GM23338 (cell line): ENCODE measurements at regions not wholly inside any gene's neighbourhood (a gene's known extent, or its start where the extent isn't known, plus 50 kb on each side); places are given as distances from the start of the nearest gene placed in this dataset.

Source experiments
- ATAC-seq: fragments of 200-7000 bp; cut with Tn5 transposase; 3 replicates; pipeline ENCODE4 v1.9.1; 2020
- DNase-seq: peaks from one replicate; pipeline ENCODE4 v3.0.0-alpha.2; 2015; ENCODE audit warnings: low spot score
- H2AFZ ChIP-seq: fragments of 200-600 bp; sonication (generic); 2 replicates; pipeline ENCODE4 v1.8.0; 2016; ENCODE audit warnings: antibody characterized with exemption, mild to moderate bottlenecking, moderate library complexity
- H3F3A ChIP-seq: fragments of 200-600 bp; sonication (generic); replicated peaks from 2 replicates; pipeline ENCODE4 v1.8.0; 2017; ENCODE audit warnings: antibody characterized with exemption, mixed run types, low read depth
- H3K27ac ChIP-seq: fragments of 200-600 bp; sonication (generic); 2 replicates; pipeline ENCODE4 v1.6.1; 2016; ENCODE audit warnings: low read depth
- H3K27me3 ChIP-seq: fragments of 200-600 bp; sonication (generic); 2 replicates; pipeline ENCODE4 v1.8.0; 2016; ENCODE audit warnings: mild to moderate bottlenecking, mixed run types, moderate library complexity; ENCODE audit not compliant: insufficient read depth
- H3K36me3 ChIP-seq: fragments of 200-600 bp; sonication (generic); 2 replicates; pipeline ENCODE4 v1.8.0; 2016; ENCODE audit warnings: mild to moderate bottlenecking; ENCODE audit not compliant: insufficient read depth
- H3K4me1 ChIP-seq: fragments of 200-600 bp; sonication (generic); 2 replicates; pipeline ENCODE4 v1.8.0; 2016; ENCODE audit warnings: mild to moderate bottlenecking, moderate library complexity; ENCODE audit not compliant: insufficient read depth
- H3K4me2 ChIP-seq: fragments of 200-600 bp; sonication (generic); 2 replicates; pipeline ENCODE4 v1.7.1; 2017; ENCODE audit warnings: mixed run types
- H3K4me3 ChIP-seq: fragments of 200-600 bp; sonication (generic); 2 replicates; pipeline ENCODE4 v1.6.1; 2016; ENCODE audit warnings: mixed run types
- H3K79me2 ChIP-seq: fragments of 200-600 bp; sonication (generic); replicated peaks from 2 replicates; pipeline ENCODE4 v1.8.0; 2017; ENCODE audit warnings: mild to moderate bottlenecking; ENCODE audit not compliant: insufficient read depth
- H3K9me2 ChIP-seq: fragments of 200-600 bp; sonication (generic); 2 replicates; pipeline ENCODE4 v1.8.0; 2017; ENCODE audit not compliant: insufficient read depth
- H4K20me1 ChIP-seq: fragments of 200-600 bp; sonication (generic); replicated peaks from 2 replicates; pipeline ENCODE4 v1.8.0; 2017; ENCODE audit warnings: mild to moderate bottlenecking; ENCODE audit not compliant: insufficient read depth
- H3K27ac Mint-ChIP-seq: 2 replicates; pipeline ENCODE4 v1.8.0; 2020; ENCODE audit warnings: inconsistent platforms, mild to moderate bottlenecking, moderate library complexity, mixed read lengths
- H3K27me3 Mint-ChIP-seq: 3 replicates; pipeline ENCODE4 v1.8.0; 2022; ENCODE audit warnings: low read depth, mild to moderate bottlenecking, moderate library complexity, mixed read lengths, inconsistent platforms; ENCODE audit not compliant: insufficient read depth, poor library complexity
- H3K36me3 Mint-ChIP-seq: 3 replicates; pipeline ENCODE4 v1.8.0; 2021; ENCODE audit warnings: low read depth, mild to moderate bottlenecking, inconsistent platforms, moderate library complexity, mixed read lengths
- H3K4me1 Mint-ChIP-seq: 3 replicates; pipeline ENCODE4 v1.8.0; 2020; ENCODE audit warnings: mild to moderate bottlenecking, inconsistent platforms, mixed read lengths
- H3K4me3 Mint-ChIP-seq: 3 replicates; pipeline ENCODE4 v1.8.0; 2021; ENCODE audit warnings: moderate library complexity, mild to moderate bottlenecking, inconsistent platforms, mixed read lengths
- H3K9me3 Mint-ChIP-seq: 3 replicates; pipeline ENCODE4 v1.8.0; 2020; ENCODE audit warnings: moderate library complexity, mild to moderate bottlenecking, inconsistent platforms, mixed read lengths
- CREB1 ChIP-seq: fragments of 250-450 bp; sonication (Bioruptor Pico); IDR thresholded peaks from 2 replicates; pipeline ENCODE4 v1.5.0; 2020; ENCODE audit warnings: low read depth, mild to moderate bottlenecking, moderate library complexity
- EZH2 ChIP-seq: fragments of 200-600 bp; sonication (generic); IDR thresholded peaks from one replicate; pipeline ENCODE4 v1.8.0; 2017; ENCODE audit warnings: antibody characterized with exemption, mild to moderate bottlenecking, low read depth; ENCODE audit not compliant: unreplicated experiment
- EZH2phosphoT487 ChIP-seq: fragments of 200-600 bp; sonication (generic); IDR thresholded peaks from one replicate; pipeline ENCODE4 v1.8.1; 2018; ENCODE audit warnings: antibody characterized with exemption; ENCODE audit not compliant: unreplicated experiment
- JUNB ChIP-seq: IDR thresholded peaks from one replicate; pipeline ENCODE4 v1.6.1; 2016; ENCODE audit warnings: antibody characterized with exemption; ENCODE audit not compliant: unreplicated experiment
- NANOG ChIP-seq: IDR thresholded peaks from 2 replicates; pipeline ENCODE4 v1.6.1; 2016; ENCODE audit warnings: antibody characterized with exemption, borderline replicate concordance
- POLR2AphosphoS5 ChIP-seq: IDR thresholded peaks from 2 replicates; pipeline ENCODE4 v1.6.1; 2016; ENCODE audit warnings: antibody characterized with exemption, low read depth
- STAT1 ChIP-seq: IDR thresholded peaks from one replicate; pipeline ENCODE4 v1.6.1; 2016; ENCODE audit warnings: antibody characterized with exemption; ENCODE audit not compliant: unreplicated experiment
- ZNF114 ChIP-seq: fragments of 250-450 bp; sonication (Bioruptor Pico); IDR thresholded peaks from 2 replicates; pipeline ENCODE4 v1.5.0; 2020; ENCODE audit warnings: mild to moderate bottlenecking, moderate library complexity
- ZNF331 ChIP-seq: fragments of 250-450 bp; sonication (Bioruptor Pico); IDR thresholded peaks from 2 replicates; pipeline ENCODE4 v1.5.0; 2020; ENCODE audit warnings: low read depth, mild to moderate bottlenecking, moderate library complexity
- TF ChIP-seq, protein P1 (sequence below): IDR thresholded peaks from 2 replicates; pipeline ENCODE4 v1.6.1; 2016; ENCODE audit warnings: antibody characterized with exemption
- TF ChIP-seq, protein P2 (sequence below), 2 experiments: fragments of 200-600 bp in 1 of 2; sonication (generic) in 1 of 2; conservative IDR thresholded peaks; 2 replicates each; pipeline versions ENCODE4 v1.5.1 to v1.6.1; 2016 to 2017; ENCODE audit warnings: antibody characterized with exemption in 2 of 2, low read depth in 2 of 2, mild to moderate bottlenecking in 2 of 2, moderate library complexity in 1 of 2
- TF ChIP-seq, protein P3 (sequence below): IDR thresholded peaks from one replicate; pipeline ENCODE4 v1.6.1; 2018; ENCODE audit warnings: antibody characterized with exemption; ENCODE audit not compliant: unreplicated experiment

DNA sequence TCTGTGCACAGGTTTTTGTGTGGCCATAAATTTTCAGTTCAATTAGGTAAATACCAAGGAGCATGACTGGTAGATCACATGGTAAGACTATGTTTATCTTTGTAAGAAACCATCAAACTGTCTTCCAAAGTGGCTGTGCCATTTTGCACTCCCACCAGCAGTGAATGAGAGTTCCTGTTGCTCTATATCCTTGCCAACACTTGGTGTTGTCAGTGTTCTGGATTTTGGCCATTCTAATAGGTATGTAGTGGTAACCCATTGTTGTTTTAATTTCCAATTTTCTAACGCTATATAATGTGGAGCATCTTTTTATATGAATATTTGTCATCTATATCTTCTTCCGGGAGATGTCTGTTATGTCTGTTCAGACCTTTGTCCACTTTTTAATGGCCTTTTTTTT lies 51.7 kb upstream of the MED4 start:
- no peak overlapping the region for H3K4me3 Mint-ChIP-seq
- no peaks in the 10 kb centered on the region for H3K79me2 ChIP-seq
- H3K36me3 ChIP-seq, result no peaks in the 10 kb centered on the region
- no peaks in the 10 kb centered on the region for H3K4me1 ChIP-seq
- TF ChIP-seq JUNB, result no peak
- TF ChIP-seq POLR2AphosphoS5, result no peak
- TF ChIP-seq EZH2, result no peak
- TF ChIP-seq ZNF331 (CRISPR knock-in tag), result no peak
- TF ChIP-seq CREB1 (CRISPR knock-in tag), result no peak
- no peak for TF ChIP-seq ZNF114
- no peak overlapping the region for H3K4me2 ChIP-seq
- no peaks in the 10 kb centered on the region for H3K27me3 ChIP-seq
- H3K27ac Mint-ChIP-seq, result no peak overlapping the region
- no peaks in the 10 kb centered on the region for H3K4me1 Mint-ChIP-seq
- H4K20me1 ChIP-seq, result no peaks in the 10 kb centered on the region
- peaks cover 2% of the 10 kb centered on the region for H3K27me3 Mint-ChIP-seq
- H3K9me3 Mint-ChIP-seq, result peaks cover 3% of the 10 kb centered on the region; the same call in 2 of the 3 replicates
- H2AFZ ChIP-seq, result no peak overlapping the region
- H3K9me2 ChIP-seq, result no peaks in the 10 kb centered on the region
- H3F3A ChIP-seq, result no peaks in the 10 kb centered on the region
- ATAC-seq (no peak), DNase-seq (no peak)
- no peak overlapping the region for H3K4me3 ChIP-seq
- H3K27ac ChIP-seq, result no peak overlapping the region
- H3K36me3 Mint-ChIP-seq, result no peaks in the 10 kb centered on the region; the same call in 2 of the 3 replicates

DNA sequence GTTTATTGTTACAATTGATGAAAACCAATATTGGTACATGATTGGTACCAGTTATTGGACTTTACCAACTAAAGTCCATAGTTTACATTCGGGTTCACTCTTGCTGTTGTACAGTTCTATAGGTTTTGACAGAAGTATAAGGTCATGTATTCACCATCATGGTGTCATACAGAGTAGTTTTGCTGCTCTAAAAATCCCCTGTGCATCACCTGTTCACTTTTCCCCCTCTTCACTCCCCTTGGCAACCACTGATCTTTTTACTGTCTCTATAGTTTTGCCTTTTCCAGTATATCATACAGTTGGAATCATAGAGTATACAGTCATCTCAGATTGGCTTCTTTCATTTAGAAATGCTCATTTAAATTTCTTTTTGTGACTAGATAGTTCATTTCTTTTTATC lies 51.2 kb upstream of the MED4 start:
- Histone ChIP-seq H3K4me2 (no peak overlapping the region), H3K27me3 (no peaks in the 10 kb centered on the region), H3K4me3 (no peak overlapping the region), H3K27ac (no peak overlapping the region), H3K36me3 (no peaks in the 10 kb centered on the region), H3K9me2 (no peaks in the 10 kb centered on the region), H4K20me1 (no peaks in the 10 kb centered on the region), H3K4me1 (no peaks in the 10 kb centered on the region), H3F3A (no peaks in the 10 kb centered on the region), H3K79me2 (no peaks in the 10 kb centered on the region), H2AFZ (no peak overlapping the region)
- H3K27me3 Mint-ChIP-seq, result peaks cover 2% of the 10 kb centered on the region
- no peak overlapping the region for H3K27ac Mint-ChIP-seq
- H3K36me3 Mint-ChIP-seq, result no peaks in the 10 kb centered on the region; the same call in 2 of the 3 replicates
- no peak overlapping the region for H3K4me3 Mint-ChIP-seq
- H3K4me1 Mint-ChIP-seq, result no peaks in the 10 kb centered on the region
- ATAC-seq (no peak), DNase-seq (no peak)
- H3K9me3 Mint-ChIP-seq, result peaks cover 3% of the 10 kb centered on the region; the same call in 2 of the 3 replicates
- TF ChIP-seq EZH2 (no peak), POLR2AphosphoS5 (no peak), STAT1 (no peak), EZH2phosphoT487 (no peak), JUNB (no peak), ZNF114 (no peak), ZNF331 (CRISPR knock-in tag) (no peak), CREB1 (CRISPR knock-in tag) (no peak), NANOG (no peak)
- TF ChIP-seq, protein P1, sequence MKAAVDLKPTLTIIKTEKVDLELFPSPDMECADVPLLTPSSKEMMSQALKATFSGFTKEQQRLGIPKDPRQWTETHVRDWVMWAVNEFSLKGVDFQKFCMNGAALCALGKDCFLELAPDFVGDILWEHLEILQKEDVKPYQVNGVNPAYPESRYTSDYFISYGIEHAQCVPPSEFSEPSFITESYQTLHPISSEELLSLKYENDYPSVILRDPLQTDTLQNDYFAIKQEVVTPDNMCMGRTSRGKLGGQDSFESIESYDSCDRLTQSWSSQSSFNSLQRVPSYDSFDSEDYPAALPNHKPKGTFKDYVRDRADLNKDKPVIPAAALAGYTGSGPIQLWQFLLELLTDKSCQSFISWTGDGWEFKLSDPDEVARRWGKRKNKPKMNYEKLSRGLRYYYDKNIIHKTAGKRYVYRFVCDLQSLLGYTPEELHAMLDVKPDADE, result no peak
- TF ChIP-seq, protein P2, sequence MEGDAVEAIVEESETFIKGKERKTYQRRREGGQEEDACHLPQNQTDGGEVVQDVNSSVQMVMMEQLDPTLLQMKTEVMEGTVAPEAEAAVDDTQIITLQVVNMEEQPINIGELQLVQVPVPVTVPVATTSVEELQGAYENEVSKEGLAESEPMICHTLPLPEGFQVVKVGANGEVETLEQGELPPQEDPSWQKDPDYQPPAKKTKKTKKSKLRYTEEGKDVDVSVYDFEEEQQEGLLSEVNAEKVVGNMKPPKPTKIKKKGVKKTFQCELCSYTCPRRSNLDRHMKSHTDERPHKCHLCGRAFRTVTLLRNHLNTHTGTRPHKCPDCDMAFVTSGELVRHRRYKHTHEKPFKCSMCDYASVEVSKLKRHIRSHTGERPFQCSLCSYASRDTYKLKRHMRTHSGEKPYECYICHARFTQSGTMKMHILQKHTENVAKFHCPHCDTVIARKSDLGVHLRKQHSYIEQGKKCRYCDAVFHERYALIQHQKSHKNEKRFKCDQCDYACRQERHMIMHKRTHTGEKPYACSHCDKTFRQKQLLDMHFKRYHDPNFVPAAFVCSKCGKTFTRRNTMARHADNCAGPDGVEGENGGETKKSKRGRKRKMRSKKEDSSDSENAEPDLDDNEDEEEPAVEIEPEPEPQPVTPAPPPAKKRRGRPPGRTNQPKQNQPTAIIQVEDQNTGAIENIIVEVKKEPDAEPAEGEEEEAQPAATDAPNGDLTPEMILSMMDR (conservative IDR thresholded peaks at IDR 0.05; ENCODE audit: low read depth in 2 of 2), result no peak
- TF ChIP-seq, protein P3, sequence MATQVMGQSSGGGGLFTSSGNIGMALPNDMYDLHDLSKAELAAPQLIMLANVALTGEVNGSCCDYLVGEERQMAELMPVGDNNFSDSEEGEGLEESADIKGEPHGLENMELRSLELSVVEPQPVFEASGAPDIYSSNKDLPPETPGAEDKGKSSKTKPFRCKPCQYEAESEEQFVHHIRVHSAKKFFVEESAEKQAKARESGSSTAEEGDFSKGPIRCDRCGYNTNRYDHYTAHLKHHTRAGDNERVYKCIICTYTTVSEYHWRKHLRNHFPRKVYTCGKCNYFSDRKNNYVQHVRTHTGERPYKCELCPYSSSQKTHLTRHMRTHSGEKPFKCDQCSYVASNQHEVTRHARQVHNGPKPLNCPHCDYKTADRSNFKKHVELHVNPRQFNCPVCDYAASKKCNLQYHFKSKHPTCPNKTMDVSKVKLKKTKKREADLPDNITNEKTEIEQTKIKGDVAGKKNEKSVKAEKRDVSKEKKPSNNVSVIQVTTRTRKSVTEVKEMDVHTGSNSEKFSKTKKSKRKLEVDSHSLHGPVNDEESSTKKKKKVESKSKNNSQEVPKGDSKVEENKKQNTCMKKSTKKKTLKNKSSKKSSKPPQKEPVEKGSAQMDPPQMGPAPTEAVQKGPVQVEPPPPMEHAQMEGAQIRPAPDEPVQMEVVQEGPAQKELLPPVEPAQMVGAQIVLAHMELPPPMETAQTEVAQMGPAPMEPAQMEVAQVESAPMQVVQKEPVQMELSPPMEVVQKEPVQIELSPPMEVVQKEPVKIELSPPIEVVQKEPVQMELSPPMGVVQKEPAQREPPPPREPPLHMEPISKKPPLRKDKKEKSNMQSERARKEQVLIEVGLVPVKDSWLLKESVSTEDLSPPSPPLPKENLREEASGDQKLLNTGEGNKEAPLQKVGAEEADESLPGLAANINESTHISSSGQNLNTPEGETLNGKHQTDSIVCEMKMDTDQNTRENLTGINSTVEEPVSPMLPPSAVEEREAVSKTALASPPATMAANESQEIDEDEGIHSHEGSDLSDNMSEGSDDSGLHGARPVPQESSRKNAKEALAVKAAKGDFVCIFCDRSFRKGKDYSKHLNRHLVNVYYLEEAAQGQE, result no peak
